Osteoblast (primary cell): ENCODE measurements at regions not wholly inside any gene's neighbourhood (a gene's known extent, or its start where the extent isn't known, plus 50 kb on each side); places are given as distances from the start of the nearest gene placed in this dataset.

Source experiments
- DNase-seq: peaks from one replicate; pipeline ENCODE4 v3.0.0; 2011; ENCODE audit warnings: low spot score, mixed read lengths; ENCODE audit not compliant: insufficient read length; ENCODE audit errors: missing footprints
- H2AFZ ChIP-seq: 2 replicates; pipeline ENCODE4 v1.6.0; 2011; ENCODE audit warnings: mild to moderate bottlenecking, low read length
- H3K27ac ChIP-seq: 2 replicates; pipeline ENCODE4 v1.5.1; 2011; ENCODE audit warnings: mild to moderate bottlenecking, low read depth, low read length, moderate library complexity
- H3K27me3 ChIP-seq: 2 replicates; pipeline ENCODE4 v1.6.0; 2012; ENCODE audit warnings: mild to moderate bottlenecking, control low read depth, inconsistent platforms, low read length, moderate library complexity; ENCODE audit not compliant: insufficient read depth
- H3K36me3 ChIP-seq: 2 replicates; pipeline ENCODE4 v1.5.1; 2011; ENCODE audit warnings: mild to moderate bottlenecking, low read length, control low read depth, moderate library complexity; ENCODE audit not compliant: insufficient read depth
- H3K4me1 ChIP-seq: 2 replicates; pipeline ENCODE4 v1.5.1; 2011; ENCODE audit warnings: mild to moderate bottlenecking, low read length, control low read depth, moderate library complexity; ENCODE audit not compliant: insufficient read depth
- H3K4me2 ChIP-seq: 2 replicates; pipeline ENCODE4 v1.6.0; 2011; ENCODE audit warnings: mild to moderate bottlenecking, low read length; ENCODE audit not compliant: insufficient read depth
- H3K4me3 ChIP-seq: fragments of 200-600 bp; sonication (generic); 3 replicates; pipeline ENCODE4 v1.5.1; 2012; ENCODE audit warnings: mild to moderate bottlenecking, low read length, inconsistent platforms; ENCODE audit not compliant: insufficient read depth
- H3K79me2 ChIP-seq: 2 replicates; pipeline ENCODE4 v1.6.0; 2012; ENCODE audit warnings: mild to moderate bottlenecking, low read length, control low read depth, inconsistent platforms; ENCODE audit not compliant: insufficient read depth
- H3K9me3 ChIP-seq: 2 replicates; pipeline ENCODE4 v1.5.1; 2011; ENCODE audit warnings: low read depth, low read length, control low read depth
- H4K20me1 ChIP-seq: 2 replicates; pipeline ENCODE4 v1.6.0; 2012; ENCODE audit warnings: mild to moderate bottlenecking, low read length, control low read depth; ENCODE audit not compliant: insufficient read depth
- CTCF ChIP-seq: IDR thresholded peaks from 2 replicates; pipeline ENCODE4 v1.5.1; 2011; ENCODE audit warnings: mild to moderate bottlenecking, low read depth, low read length, moderate library complexity; ENCODE audit errors: extremely low read depth

- no peak overlapping the region for H2AFZ ChIP-seq
- H3K27ac ChIP-seq, result no peak overlapping the region
- H3K4me1 ChIP-seq, result no peaks in the 10 kb centered on the region
- no peaks in the 10 kb centered on the region for H4K20me1 ChIP-seq
- no peaks in the 10 kb centered on the region for H3K9me3 ChIP-seq
- no peaks in the 10 kb centered on the region for H3K36me3 ChIP-seq
- DNase-seq, result no peak
- no peak overlapping the region for H3K4me2 ChIP-seq
- no peak overlapping the region for H3K4me3 ChIP-seq
- H3K79me2 ChIP-seq, result no peaks in the 10 kb centered on the region
- no peak for TF ChIP-seq CTCF
- H3K27me3 ChIP-seq, result no peaks in the 10 kb centered on the region
Observed at GRCh38 chr20:57055345-57055744, 211.1 kb downstream of the BMP7 start.

- Histone ChIP-seq H3K27me3 (no peaks in the 10 kb centered on the region), H3K4me3 (no peak overlapping the region), H2AFZ (no peak overlapping the region), H3K9me3 (no peaks in the 10 kb centered on the region), H3K36me3 (no peaks in the 10 kb centered on the region), H3K4me1 (no peaks in the 10 kb centered on the region), H4K20me1 (no peaks in the 10 kb centered on the region), H3K79me2 (no peaks in the 10 kb centered on the region), H3K4me2 (no peak overlapping the region), H3K27ac (no peak overlapping the region)
- DNase-seq, result no peak
- no peak for TF ChIP-seq CTCF
Observed at GRCh38 chr20:57056651-57057050, 209.8 kb downstream of the BMP7 start.

GRCh38 chr20:57059055-57059596, 207.3 kb downstream of the BMP7 start:
- no peak overlapping the region for H3K27ac ChIP-seq
- no peaks in the 10 kb centered on the region for H3K9me3 ChIP-seq
- H3K36me3 ChIP-seq, result no peaks in the 10 kb centered on the region
- no peak overlapping the region for H3K4me3 ChIP-seq
- no peak overlapping the region for H2AFZ ChIP-seq
- no peak for TF ChIP-seq CTCF
- H3K4me1 ChIP-seq, result no peaks in the 10 kb centered on the region
- H3K27me3 ChIP-seq, result no peaks in the 10 kb centered on the region
- no peaks in the 10 kb centered on the region for H4K20me1 ChIP-seq
- no peak for DNase-seq
- no peak overlapping the region for H3K4me2 ChIP-seq
- H3K79me2 ChIP-seq, result no peaks in the 10 kb centered on the region

- Histone ChIP-seq H3K9me3 (no peaks in the 10 kb centered on the region), H3K4me2 (no peak overlapping the region), H3K27me3 (no peaks in the 10 kb centered on the region), H3K27ac (no peak overlapping the region), H3K4me3 (no peak overlapping the region), H3K36me3 (no peaks in the 10 kb centered on the region), H2AFZ (no peak overlapping the region), H4K20me1 (no peaks in the 10 kb centered on the region), H3K79me2 (no peaks in the 10 kb centered on the region), H3K4me1 (no peaks in the 10 kb centered on the region)
- no peak for TF ChIP-seq CTCF
- no peak for DNase-seq
Observed at GRCh38 chr20:57060407-57061050, 205.9 kb downstream of the BMP7 start.
